Lower leg skin (tissue), 3 donors: ENCODE measurements at regions not wholly inside any gene's neighbourhood (a gene's known extent, or its start where the extent isn't known, plus 50 kb on each side); places are given as distances from the start of the nearest gene placed in this dataset.

Experiments
- CTCF ChIP-seq, 3 donors: fragments of 450-650 bp; IDR thresholded peaks; one replicate each; pipeline ENCODE4 v1.5.1; 2016; ENCODE audit warnings: antibody characterized with exemption in 3 of 3, mild to moderate bottlenecking in 3 of 3, moderate library complexity in 2 of 3
- POLR2A ChIP-seq, 2 donors: fragments of 450-650 bp; IDR thresholded peaks; one replicate each; pipeline ENCODE4 v1.6.1; 2016 to 2017; ENCODE audit warnings: antibody characterized with exemption in 2 of 2, mild to moderate bottlenecking in 1 of 2, moderate library complexity in 1 of 2

GRCh38 chr12:83753205-83753604, 1066.5 kb downstream of the TMTC2 start:
- TF ChIP-seq CTCF (IDR thresholded peaks at IDR 0.05) (no peak), POLR2A (IDR thresholded peaks at IDR 0.05) (no peak)
